HG03064 (cell line): ENCODE measurements at regions not wholly inside any gene's neighbourhood (a gene's known extent, or its start where the extent isn't known, plus 50 kb on each side); places are given as distances from the start of the nearest gene placed in this dataset.

Experiments
- ATAC-seq: cut with Tn5 transposase; IDR thresholded peaks from one replicate; pipeline ENCODE4 v1.9.1; 2021; ENCODE audit warnings: low read depth; ENCODE audit not compliant: unreplicated experiment

DNA sequence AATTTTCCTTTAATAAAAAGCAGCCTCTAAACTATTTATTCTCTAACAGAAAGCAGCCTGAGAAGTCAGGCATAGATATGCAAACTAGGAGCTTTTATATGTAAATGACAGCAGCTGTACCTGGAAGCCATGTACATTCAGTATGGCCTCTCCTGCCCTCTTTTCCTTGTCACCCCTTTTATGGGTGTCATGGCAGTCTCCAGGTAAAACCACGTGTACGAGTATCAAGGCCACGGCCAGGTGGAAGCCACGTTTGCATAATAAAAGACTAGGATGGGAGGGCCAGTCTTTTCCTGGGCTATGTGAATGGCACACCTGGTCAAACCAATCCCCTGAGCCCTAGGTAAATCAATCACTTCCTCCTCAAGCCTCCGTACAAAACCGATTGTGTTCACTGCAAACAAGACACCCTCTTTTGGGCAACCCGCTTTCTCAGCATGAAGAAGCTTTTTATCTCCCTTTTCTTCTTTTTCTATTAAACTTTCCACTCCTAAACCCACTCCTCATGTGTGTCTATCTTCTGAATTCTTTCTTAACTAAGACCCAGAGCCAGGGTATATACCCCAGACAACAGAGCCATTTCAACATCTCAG lies 419.5 kb upstream of the CTNND2 start:
- ATAC-seq, result no peak

DNA sequence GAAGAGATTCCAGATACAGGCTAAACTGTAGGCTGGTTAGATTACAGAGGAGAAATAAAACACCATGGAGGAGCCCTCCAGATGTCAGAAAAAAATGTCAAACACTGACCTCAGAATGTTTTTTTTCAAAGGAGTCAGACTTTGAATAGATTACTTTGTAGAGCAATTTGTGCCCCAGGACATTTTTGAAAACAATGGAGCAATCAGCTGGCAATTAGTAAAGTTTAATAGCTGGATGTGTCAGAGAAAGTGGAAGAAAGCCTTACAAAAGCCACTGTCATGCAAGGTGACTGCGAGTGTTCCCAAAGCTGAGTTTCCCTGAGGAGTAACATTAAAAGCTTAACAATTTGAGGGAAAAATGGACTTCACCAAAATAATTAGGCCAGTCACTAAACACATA lies 417.8 kb upstream of the CTNND2 start:
- ATAC-seq, result no peak

DNA sequence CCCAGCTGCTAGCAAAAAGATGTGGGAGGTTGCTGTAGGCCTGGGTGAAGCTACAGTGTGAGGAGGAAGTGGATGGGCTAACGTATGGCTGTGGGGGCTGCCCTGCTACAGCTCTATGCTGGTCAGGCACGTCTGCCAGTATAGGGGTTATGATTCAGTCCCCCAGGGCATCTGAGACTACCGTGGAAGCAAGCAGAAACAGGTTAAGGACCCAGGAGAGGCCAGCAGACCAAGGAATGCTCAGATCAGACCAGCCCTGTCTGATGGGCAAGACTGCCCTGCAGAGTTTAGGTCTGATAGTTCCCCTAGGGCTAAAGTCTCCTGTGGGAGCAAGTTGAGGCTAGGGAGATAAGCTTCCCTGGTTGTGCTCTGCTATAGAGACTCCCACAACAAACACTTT lies 416.1 kb upstream of the CTNND2 start:
- ATAC-seq, result no peak

DNA sequence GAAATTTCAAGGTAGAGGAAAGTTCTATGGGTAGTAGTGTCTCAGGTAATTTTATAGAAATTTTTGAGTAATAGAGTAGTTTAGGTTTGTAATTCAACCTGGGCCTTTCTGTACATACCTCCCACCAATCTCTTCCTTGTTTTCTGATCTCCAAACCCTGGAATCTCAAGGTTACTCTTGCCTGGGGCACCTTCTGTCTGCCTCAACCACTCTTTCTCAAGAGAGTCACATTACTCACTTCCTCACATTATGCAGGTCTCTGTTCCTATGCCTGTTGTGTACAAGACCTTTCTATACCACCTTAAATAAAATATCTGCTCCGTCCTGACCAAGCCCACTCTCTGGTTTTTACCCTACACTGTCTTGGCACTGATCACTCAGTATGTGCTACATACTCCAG lies 412.6 kb upstream of the CTNND2 start:
- no peak for ATAC-seq

DNA sequence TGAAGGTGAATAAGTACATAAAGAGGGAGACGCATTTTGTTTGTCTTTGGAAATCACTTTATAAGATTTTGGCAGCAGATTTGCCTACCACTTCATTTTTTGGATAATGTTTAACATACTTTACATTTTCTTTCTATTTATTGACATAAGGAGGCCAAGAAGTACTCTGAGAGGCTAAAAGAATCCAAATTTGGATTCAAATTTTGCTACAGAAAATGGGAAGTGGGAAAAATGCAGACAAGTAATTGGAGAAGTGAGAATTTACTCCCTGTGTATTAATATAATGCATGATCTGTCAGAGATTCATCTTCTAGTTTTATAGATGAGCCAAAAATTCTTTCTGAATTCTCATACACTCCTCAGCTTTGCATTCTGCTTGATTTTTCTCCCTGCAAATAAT lies 411.2 kb upstream of the CTNND2 start:
- ATAC-seq, result no peak

DNA sequence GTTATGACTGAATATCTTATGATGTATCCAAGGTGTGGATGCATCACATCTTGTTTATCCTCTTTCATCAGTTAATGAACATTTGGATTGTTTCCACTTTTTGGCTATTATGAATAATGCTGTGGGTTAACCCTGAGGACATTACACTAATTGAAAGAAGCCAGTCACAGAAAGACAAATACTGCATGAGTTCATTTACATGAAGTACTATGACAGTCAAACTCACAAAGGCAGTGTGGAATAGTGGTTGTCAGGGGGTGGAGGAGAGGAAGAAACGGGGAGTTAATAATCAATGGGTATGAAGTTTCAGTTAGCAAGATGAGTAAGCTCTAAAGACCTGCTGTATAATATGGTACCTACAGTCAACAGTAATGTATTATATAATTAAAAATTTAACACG lies 409.4 kb upstream of the CTNND2 start:
- ATAC-seq, result peak; percentile 57

DNA sequence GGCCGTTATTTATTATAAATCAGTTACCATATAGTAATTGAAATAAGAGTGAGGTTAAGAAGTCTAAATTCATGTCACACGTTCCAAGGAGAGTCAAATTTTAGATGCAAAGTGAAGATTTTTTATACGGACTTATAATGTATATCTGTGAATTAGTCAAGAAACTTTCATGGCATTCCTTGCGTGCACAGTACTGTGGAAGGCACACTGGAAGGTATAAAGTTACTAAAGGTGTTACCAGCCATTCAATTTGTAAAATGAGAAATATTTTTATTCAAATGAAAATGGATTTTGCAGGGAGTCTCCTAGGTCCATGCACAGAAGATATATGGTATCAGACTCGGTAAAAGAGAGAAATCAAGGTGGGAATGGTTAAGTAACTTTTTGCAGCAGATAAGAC lies 408.1 kb upstream of the CTNND2 start:
- no peak for ATAC-seq

DNA sequence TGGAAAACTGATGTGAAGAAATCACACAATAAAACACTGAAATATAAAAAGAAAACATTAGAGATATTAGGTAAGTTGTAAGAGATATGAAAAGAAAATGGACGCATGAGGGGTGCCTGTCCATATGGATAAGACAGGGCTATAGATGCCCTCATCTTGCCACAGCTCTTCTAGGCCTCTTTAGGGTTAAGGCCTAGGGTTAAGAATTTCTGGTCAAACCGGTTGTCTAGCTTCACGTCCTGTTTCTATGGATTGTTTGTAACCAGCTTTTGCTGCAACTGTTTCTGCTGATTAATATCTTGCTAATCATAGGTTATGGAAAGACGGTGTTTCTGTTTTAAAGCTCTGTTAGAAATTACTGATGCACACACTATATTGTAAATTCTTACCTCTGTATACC lies 389.9 kb upstream of the CTNND2 start:
- ATAC-seq, result no peak

DNA sequence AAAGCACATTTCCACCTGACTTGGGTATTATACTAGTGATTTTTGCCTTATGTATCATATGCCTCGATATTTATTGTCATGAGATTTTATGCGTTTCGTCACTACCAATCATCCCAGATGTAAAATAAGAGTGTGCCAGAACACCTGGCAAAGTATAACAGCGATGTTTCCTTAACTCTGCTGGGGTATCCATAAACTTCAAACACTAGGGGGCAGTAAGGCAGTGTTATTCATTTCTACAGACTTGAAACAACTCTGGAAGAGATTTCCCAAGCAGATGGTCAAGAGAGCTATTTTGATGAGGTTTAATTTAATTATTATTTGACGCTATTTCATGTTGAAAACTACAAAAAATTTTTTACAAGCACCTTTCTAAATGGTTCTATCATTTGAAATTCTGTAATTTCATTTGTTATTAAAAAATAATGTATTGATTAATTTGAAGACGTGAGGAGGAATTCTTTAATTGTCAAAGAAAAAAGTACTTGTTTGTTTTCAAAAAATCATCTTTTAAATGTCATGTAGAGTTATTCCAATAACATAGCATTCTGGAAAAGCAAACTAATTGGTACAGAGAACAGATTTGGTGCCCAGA lies 388.5 kb upstream of the CTNND2 start:
- ATAC-seq, result no peak

DNA sequence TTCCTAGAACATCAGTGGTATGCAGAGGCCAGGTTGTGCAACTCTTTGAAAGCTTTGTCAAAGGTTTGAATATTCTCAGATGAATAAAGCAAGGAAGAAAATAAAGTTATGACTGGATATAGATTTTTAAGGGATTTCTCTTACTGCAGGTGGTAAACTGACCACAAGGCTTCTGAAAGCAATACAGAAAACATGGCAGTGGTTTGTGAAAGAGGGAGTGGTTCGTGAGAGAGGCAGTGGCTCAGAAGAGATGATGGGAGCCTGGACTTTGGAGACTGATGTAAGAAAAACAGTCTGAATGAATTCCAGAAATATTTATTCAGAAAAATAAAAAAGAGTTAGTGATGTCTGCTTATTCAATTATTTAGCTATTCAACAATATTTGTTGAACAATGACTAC lies 380.4 kb upstream of the CTNND2 start:
- ATAC-seq, result no peak

DNA sequence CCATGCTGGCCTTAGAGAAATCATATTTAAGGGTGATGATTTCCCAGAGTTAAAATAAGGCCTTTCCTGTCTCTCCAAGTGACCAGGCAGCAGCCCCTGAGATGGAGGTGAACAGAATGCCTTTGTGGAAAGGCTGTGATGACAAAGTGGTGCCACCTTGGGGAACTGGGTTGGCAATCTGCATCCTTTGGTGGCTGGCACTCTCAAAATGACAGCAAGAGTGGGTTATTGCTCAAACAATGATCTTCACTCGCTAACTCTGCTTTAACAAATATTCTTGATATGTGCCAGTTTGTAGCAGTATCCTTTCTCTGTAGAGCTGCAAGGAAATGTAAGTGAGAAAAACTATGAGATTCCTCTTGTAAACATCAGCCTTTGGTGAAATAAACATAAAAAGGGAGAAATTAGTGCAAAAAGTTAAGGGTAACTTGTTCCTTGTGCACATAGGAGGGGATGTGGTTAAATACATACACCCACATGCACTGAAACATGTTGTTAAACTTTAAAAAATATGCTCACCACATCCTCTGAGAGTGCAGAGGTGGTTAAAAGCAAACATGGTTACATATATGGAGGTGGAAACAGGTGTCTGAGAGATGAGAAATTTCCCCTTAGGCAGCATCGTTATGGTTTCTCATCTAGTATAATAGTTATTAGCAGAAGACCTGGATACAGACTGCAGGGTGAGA lies 373.4 kb upstream of the CTNND2 start:
- peak; percentile 94 for ATAC-seq

DNA sequence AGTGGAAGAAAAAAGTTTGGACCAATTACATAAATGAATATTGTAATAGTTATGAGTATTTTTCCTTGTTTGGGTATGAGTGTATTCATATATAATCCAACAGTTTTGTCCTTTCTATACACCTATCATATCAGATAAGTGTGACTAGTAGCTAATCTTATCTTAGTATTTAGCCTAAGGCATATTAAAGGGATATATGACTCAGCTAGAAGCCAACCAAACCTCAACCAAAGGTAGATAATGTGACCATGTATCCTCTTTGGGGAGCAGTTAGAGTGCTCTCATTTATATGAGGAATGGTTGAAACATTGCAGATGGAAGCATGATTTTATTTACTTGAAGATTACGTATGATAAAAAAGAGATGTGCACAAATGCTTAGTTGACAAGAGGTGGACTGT lies 370.0 kb upstream of the CTNND2 start:
- ATAC-seq, result no peak

DNA sequence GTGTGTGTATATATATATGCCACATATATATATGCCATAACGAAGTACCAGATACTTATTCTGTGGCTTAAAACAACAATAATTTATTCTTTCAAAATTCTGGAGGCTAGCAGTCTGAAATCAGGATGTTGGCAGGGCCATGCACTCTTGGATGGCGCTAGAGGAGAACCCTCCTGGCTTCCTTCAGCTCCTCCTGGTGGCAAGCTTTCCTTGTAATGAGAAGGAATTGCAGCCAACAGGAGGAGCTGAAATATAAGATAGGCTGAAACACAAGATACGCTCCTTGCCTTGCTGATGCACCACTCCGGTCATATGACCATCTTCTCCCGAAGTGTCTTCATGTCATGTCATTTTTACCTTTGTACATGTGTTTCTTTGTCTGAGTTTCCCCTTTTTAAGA lies 368.1 kb upstream of the CTNND2 start:
- ATAC-seq, result no peak

DNA sequence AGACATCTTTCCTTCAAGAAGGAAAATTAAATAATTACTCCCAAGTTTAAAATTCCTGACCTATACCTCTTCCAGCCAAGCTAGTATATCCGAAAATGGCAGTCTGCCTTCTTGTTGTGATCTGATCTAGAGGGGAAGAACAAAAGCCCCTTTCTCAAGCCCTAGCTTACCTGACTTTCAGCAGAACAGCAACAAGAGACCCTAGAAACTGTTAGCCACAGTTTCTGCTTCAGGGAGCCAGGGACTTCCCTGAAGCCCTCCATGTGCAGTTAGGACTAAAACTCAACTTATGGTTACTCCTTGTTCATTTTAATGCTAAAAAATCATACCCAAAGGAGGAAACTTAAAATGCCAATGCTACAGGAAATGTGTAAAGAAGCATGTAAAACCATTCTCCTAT lies 366.7 kb upstream of the CTNND2 start:
- ATAC-seq, result no peak

DNA sequence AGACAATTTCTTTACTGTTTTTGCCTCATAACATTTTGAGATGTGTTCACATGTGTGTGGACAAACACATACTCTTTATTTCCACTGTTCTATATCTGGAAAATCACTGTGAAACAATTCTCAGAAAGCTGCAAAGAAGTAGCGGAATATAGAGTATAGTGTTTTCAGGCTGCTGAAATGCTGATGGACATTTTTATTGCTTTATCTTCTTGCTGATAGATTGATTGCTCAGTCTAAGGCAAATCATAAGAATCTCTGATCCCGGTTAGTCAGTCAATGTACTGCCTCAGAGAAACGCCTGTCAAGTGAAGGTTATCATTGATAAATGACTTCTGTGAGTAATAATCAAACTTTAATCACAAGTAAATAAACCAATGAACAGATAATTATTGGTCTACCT lies 364.9 kb upstream of the CTNND2 start:
- no peak for ATAC-seq

DNA sequence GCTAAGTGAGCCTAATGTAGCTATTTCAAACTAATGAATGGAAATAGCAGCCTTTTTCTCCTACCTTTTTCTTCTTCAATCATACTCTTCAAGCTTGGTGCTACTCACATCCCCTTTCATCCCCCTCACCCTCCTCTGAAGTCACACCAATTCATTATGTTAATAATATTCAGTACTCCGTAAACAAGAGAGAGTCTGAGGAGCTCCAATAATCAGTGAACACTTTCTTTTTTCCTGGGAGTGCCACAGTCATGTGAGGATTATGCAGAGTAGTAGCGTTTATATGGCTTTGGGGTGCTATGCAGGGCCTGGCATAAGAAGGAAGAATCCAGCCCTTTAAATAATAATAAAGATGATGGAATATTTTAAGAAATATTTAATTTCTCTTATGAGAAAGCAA lies 354.3 kb upstream of the CTNND2 start:
- ATAC-seq, result no peak

DNA sequence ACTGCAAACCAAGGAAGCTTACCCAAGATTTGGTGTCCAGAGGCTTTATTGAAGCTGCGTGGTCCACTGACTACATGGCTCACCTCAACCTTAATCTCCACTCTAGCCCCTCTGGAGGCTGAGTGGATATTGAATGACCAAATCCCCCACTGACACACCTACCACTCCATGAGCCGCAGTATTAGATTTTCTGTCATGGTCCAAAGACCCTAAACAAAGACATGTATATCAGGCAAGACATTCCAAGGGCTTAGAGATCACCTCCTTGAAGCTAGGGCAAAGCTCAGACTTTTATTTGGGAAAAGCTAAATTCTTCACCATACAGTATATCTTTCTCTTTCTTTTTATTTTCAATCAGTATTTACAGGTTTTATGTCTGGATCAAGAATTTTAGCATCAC lies 346.2 kb upstream of the CTNND2 start:
- no peak for ATAC-seq

DNA sequence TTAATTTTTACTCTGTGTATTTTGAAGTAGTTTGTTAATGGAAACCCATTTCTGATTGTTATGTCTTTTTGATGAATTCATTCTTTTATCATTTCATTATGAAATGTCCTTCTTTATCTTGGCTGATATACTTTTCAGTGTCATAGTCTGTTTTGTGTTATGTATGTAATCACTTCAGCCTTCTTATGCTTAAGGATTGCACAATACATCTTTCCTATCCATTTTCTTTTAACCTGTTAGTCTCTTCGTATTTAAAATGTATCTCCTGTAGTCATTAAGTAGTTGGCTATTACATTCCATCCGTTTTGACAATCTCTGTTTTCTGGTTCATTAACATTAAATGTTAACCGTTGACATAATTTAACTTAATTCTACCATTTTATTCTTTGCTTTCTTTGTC lies 344.6 kb upstream of the CTNND2 start:
- no peak for ATAC-seq

DNA sequence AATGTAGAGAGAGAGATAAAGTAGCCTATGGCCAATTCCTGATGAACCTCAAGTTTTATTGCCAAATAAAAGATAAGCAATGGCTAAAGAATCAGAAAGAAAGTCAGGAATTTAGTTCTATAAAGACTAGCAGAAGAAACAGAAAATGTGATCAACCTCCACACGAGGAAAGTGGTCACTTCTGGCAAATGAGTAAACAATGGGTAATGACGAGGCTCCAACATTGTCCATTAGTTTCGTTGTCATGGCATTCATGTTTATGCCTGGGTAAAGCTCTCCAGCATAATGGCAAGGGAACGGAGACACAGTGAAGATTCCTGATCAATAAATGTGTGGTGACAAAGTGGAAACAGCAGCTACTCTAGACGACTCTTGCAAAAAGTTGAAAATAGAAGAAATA lies 341.8 kb upstream of the CTNND2 start:
- ATAC-seq, result no peak

DNA sequence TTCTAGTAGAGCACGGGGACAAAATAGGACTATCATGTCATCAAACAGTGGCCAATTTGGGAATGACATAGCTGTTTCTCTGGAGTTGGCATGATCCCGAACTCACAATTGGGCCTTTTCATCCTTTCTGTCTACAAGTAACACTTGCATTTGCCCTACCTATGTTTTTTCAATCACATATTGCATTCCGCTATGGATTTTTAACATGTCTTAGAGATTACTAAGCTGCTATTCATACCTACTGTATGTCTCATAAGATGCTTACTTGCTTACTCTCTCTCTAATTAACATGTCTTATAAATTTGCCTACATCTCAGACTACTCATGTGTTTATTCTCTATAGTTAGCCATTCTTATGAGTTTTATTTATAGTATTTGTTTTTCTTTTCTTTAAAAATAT lies 341.2 kb upstream of the CTNND2 start:
- ATAC-seq, result no peak

DNA sequence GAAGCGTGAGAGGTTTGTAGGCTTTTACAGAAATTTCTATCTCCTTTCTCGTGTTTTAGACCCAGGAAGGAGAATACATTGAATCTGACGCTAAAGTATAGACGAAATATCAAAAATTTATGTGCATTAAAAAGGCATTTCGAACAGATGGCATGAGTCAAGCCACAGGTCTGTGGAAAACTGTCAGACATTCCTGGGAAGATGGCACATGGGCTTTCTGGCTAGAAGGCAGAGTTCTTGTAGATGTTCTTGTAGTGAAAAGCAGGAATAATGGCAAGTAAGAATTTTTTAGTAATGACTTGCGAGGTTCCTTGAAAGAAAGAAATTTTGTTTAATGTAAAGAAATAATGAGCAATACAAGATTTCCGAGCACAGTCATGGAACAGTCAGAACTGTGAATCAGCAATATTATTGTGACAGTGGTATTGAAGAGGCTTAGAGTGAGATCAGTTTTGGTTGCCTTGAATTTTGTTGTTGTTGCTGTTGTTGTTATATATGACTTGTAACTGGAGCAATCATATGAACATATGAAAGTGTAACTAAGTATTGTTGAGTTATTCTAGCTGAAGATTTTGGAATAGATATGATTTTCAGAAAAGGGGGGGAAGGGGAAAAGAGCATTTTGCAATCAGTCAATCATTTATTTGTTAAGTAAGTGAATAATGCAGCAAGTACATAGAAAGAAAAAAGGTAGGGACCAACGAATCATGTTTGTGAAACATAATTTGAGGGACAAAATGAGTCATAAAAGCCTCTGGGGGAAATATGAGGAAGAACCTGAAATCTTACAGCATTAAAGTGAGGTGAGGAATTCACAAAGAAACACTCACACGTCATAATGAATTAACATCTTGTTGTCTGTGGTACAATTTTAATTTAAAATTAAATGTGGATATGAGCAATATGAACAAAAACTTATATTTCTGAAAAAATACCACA lies 339.0 kb upstream of the CTNND2 start:
- ATAC-seq, result no peak
